Endothelial cell of umbilical vein (primary cell): ENCODE measurements at regions not wholly inside any gene's neighbourhood (a gene's known extent, or its start where the extent isn't known, plus 50 kb on each side); places are given as distances from the start of the nearest gene placed in this dataset.

Experiments
- BruUV-seq: library from RNA; stranded (reverse); fragments of 400-500 nt; replicated peaks from 2 replicates; lab custom pipeline; 2021; lab: Mats Ljungman, UMichigan
- CTCF ChIA-PET: fragments of 300-600, 350-600 bp; sonication (Branson Sonifier 250); formaldehyde crosslinking; loops from one replicate; lab custom pipeline; 2021; ENCODE audit warnings: antibody characterized with exemption, inconsistent platforms; lab: Charles Lee
- POLR2A ChIA-PET: fragments of 300-600, 350-600 bp; sonication (Branson Sonifier 250); formaldehyde crosslinking; loops from one replicate; lab custom pipeline; 2021; ENCODE audit warnings: antibody characterized with exemption, inconsistent platforms; lab: Charles Lee
- DNase-seq: peaks from one replicate; pipeline ENCODE4 v3.0.0-alpha.2; 2011; ENCODE audit warnings: low read depth, low spot score
- FAIRE-seq: peaks from 2 replicates; lab custom pipeline; 2011; peaks lifted over from hg19 to GRCh38; lab: Jason Lieb, UNC
- H2AFZ ChIP-seq: 2 replicates; pipeline ENCODE4 v1.6.0; 2012; ENCODE audit warnings: low read depth, low read length, control low read depth, inconsistent platforms
- H3K27ac ChIP-seq: 2 replicates; pipeline ENCODE4 v1.5.1; 2011; ENCODE audit warnings: low read depth, mild to moderate bottlenecking, control low read depth, low read length, moderate library complexity; ENCODE audit not compliant: insufficient read depth
- H3K27me3 ChIP-seq, 2 experiments: 2 replicates each; pipeline versions ENCODE4 v1.6.0 to v1.6.1; 2011; ENCODE audit warnings: low read length in 2 of 2, mixed read lengths in 1 of 2; ENCODE audit not compliant: control insufficient read depth in 2 of 2, insufficient read depth in 2 of 2
- H3K36me3 ChIP-seq, 2 experiments: 2 replicates in 1 of 2; 3 replicates in 1 of 2; pipeline ENCODE4 v1.5.1; 2011; ENCODE audit warnings: low read length in 2 of 2, mild to moderate bottlenecking in 1 of 2, moderate library complexity in 1 of 2; ENCODE audit not compliant: control insufficient read depth in 2 of 2, insufficient read depth in 2 of 2; ENCODE audit errors: extremely low read depth in 1 of 2
- H3K4me1 ChIP-seq: 3 replicates; pipeline ENCODE4 v1.5.1; 2011; ENCODE audit warnings: mild to moderate bottlenecking, low read length; ENCODE audit not compliant: control insufficient read depth, insufficient read depth; ENCODE audit errors: extremely low read depth
- H3K4me2 ChIP-seq: 2 replicates; pipeline ENCODE4 v1.6.1; 2011; ENCODE audit warnings: low read length, control low read depth, mixed read lengths; ENCODE audit not compliant: insufficient read depth
- H3K4me3 ChIP-seq, 3 experiments: fragments of 200-600 bp in 1 of 3; sonication (generic), shearing (Covaris generic) in 1 of 3; replicated peaks in 1 of 3; 2 replicates each; pipeline ENCODE4 v1.5.1; 2011 to 2016; ENCODE audit warnings: control low read depth in 3 of 3, low read length in 3 of 3, mild to moderate bottlenecking in 2 of 3, inconsistent platforms in 1 of 3, low read depth in 1 of 3, moderate library complexity in 1 of 3; ENCODE audit not compliant: insufficient read depth in 1 of 3
- H3K79me2 ChIP-seq: 2 replicates; pipeline ENCODE4 v1.6.0; 2012; ENCODE audit warnings: low read length, inconsistent platforms; ENCODE audit not compliant: control insufficient read depth, insufficient read depth
- H3K9ac ChIP-seq: replicated peaks from 2 replicates; pipeline ENCODE3; 2011; ENCODE audit warnings: low read length, control low read depth; ENCODE audit not compliant: insufficient read depth; ENCODE audit errors: extremely low read depth
- H3K9me1 ChIP-seq: replicated peaks from 3 replicates; pipeline ENCODE4 v1.6.0; 2011; ENCODE audit warnings: mild to moderate bottlenecking, low read length; ENCODE audit not compliant: control insufficient read depth, insufficient read depth; ENCODE audit errors: extremely low read depth
- H3K9me3 ChIP-seq: replicated peaks from 2 replicates; pipeline ENCODE4 v1.5.1; 2012; ENCODE audit warnings: low read length, inconsistent platforms; ENCODE audit not compliant: control insufficient read depth, insufficient read depth
- H4K20me1 ChIP-seq: replicated peaks from 2 replicates; pipeline ENCODE3; 2011; ENCODE audit warnings: mild to moderate bottlenecking, low read length; ENCODE audit not compliant: control insufficient read depth, insufficient read depth; ENCODE audit errors: extremely low read depth
- EZH2 ChIP-seq: IDR thresholded peaks from 2 replicates; pipeline ENCODE4 v1.6.1; 2012; ENCODE audit warnings: borderline replicate concordance, low read depth, mild to moderate bottlenecking, moderate library complexity, low read length, inconsistent platforms; ENCODE audit not compliant: severe bottlenecking
- FOS ChIP-seq: IDR thresholded peaks from 2 replicates; pipeline ENCODE4 v1.6.1; 2011; ENCODE audit warnings: mild to moderate bottlenecking, low read length, moderate library complexity, borderline replicate concordance; ENCODE audit not compliant: insufficient read depth
- GATA2 ChIP-seq: IDR thresholded peaks from 2 replicates; pipeline ENCODE4 v1.7.0; 2011; ENCODE audit warnings: low read depth, mild to moderate bottlenecking, moderate library complexity, mixed read lengths, low read length; ENCODE audit not compliant: insufficient read length, insufficient read depth
- JUN ChIP-seq: IDR thresholded peaks from 2 replicates; pipeline ENCODE4 v1.6.1; 2011; ENCODE audit warnings: borderline replicate concordance, low read depth; ENCODE audit not compliant: insufficient read length, insufficient read depth
- MYC ChIP-seq: IDR thresholded peaks from one replicate; pipeline ENCODE4 v1.6.1; 2011; ENCODE audit warnings: mild to moderate bottlenecking, low read depth, low read length
- POLR2A ChIP-seq: IDR thresholded peaks from 2 replicates; pipeline ENCODE4 v1.6.1; 2012; ENCODE audit warnings: low read depth, mild to moderate bottlenecking, control low read depth, low read length
- POLR2AphosphoS5 ChIP-seq: IDR thresholded peaks from 2 replicates; pipeline ENCODE4 v1.6.1; 2012; ENCODE audit warnings: low read depth, mild to moderate bottlenecking, control low read depth, low read length, moderate library complexity; ENCODE audit not compliant: insufficient read depth
- dilution Hi-C: fragments of 300-500 bp; cut with MboI; formaldehyde crosslinking; loops from one replicate; pipeline ENCODE4 v1.15.0; 2019; ENCODE audit warnings: low sequenced_read_pairs; ENCODE audit not compliant: extremely low pct_ligation_motif_present
- intact Hi-C: fragments of 100-400 bp; cut with micrococcal nuclease; formaldehyde crosslinking; loops from one replicate; pipeline ENCODE4 v1.10.0; 2022
- TF ChIP-seq, protein P1 (sequence below): IDR thresholded peaks from 2 replicates; pipeline ENCODE4 v1.6.1; 2011; ENCODE audit not compliant: insufficient read depth, insufficient read length
- TF ChIP-seq, protein P2 (sequence below), 2 donors: IDR thresholded peaks; 1 replicate in 1 of 2; 2 replicates in 1 of 2; pipeline ENCODE4 v1.5.1; 2011; ENCODE audit warnings: low read length in 2 of 2, mild to moderate bottlenecking in 2 of 2, moderate library complexity in 2 of 2, control low read depth in 1 of 2, inconsistent platforms in 1 of 2, low read depth in 1 of 2; ENCODE audit not compliant: insufficient read depth in 1 of 2; ENCODE audit errors: extremely low read depth in 1 of 2

DNA sequence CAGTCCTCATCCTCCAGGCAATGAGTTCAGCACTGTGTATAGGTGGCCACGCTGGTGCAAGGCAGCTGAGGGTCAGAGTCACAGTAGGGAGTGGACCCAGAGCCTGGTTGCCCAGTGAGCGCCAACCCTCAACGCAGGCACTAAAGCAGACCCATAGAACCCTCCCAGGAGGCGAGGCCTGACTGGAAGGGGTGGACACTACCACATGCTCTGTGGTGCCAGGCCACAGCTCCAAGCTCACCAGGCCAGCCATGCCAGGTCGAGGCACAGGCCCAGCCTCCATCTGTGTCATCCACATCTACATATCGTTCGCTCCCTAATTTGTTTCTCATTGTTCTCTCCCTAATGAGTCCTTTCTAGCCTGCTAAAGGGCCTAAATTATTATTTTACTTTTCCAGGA is 165.8 kb upstream of the GPR12 start:
- TF ChIP-seq JUN (no peak), POLR2AphosphoS5 (no peak), MYC (no peak), FOS (no peak), EZH2 (no peak), POLR2A (no peak), GATA2 (no peak)
- TF ChIP-seq, protein P1, sequence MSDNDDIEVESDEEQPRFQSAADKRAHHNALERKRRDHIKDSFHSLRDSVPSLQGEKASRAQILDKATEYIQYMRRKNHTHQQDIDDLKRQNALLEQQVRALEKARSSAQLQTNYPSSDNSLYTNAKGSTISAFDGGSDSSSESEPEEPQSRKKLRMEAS = no peak
- TF ChIP-seq, protein P2, sequence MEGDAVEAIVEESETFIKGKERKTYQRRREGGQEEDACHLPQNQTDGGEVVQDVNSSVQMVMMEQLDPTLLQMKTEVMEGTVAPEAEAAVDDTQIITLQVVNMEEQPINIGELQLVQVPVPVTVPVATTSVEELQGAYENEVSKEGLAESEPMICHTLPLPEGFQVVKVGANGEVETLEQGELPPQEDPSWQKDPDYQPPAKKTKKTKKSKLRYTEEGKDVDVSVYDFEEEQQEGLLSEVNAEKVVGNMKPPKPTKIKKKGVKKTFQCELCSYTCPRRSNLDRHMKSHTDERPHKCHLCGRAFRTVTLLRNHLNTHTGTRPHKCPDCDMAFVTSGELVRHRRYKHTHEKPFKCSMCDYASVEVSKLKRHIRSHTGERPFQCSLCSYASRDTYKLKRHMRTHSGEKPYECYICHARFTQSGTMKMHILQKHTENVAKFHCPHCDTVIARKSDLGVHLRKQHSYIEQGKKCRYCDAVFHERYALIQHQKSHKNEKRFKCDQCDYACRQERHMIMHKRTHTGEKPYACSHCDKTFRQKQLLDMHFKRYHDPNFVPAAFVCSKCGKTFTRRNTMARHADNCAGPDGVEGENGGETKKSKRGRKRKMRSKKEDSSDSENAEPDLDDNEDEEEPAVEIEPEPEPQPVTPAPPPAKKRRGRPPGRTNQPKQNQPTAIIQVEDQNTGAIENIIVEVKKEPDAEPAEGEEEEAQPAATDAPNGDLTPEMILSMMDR (IDR thresholded peaks at IDR 0.05; ENCODE audit: extremely low read depth in 1 of 2, insufficient read depth in 1 of 2, low read depth in 1 of 2, low read length in 2 of 2) = no peak
- Histone ChIP-seq H3K36me3 (no peaks in the 10 kb centered on the region), H3K4me2 (no peak overlapping the region), H3K27ac (no peak overlapping the region), H2AFZ (no peak overlapping the region), H3K9me3 (no peaks in the 10 kb centered on the region), H4K20me1 (no peaks in the 10 kb centered on the region), H3K27me3 (peaks cover 3% of the 10 kb centered on the region in 2 experiments), H3K4me1 (no peaks in the 10 kb centered on the region), H3K79me2 (no peaks in the 10 kb centered on the region), H3K9me1 (no peaks in the 10 kb centered on the region), H3K9ac (no peak overlapping the region), H3K4me3 (no peak overlapping the region)
- intact Hi-C loops = no loop called here
- no peak for DNase-seq
- FAIRE-seq = no peak
- BruUV-seq = no TSS peak
- ChIA-PET POLR2A (no interaction called here), CTCF (no interaction called here)
- dilution Hi-C loops = no loop called here
